Nephron (organoid): ENCODE measurements at regions not wholly inside any gene's neighbourhood (a gene's known extent, or its start where the extent isn't known, plus 50 kb on each side); places are given as distances from the start of the nearest gene placed in this dataset.
A peak's percentile ranks its signal among the peaks of the same experiment; 100 is the strongest.
"Not testable (repeated sequence)": the region's sequence is repeated elsewhere in the genome, so short reads cannot be mapped to it uniquely, and the experiment has no call there.

Experiments used
- H3K27ac Mint-ChIP-seq, 3 experiments: 2 replicates each; pipeline ENCODE4 v1.8.0; 2020; ENCODE audit warnings: mixed read lengths in 3 of 3, mild to moderate bottlenecking in 2 of 3, moderate library complexity in 1 of 3
- H3K27me3 Mint-ChIP-seq: 2 replicates; pipeline ENCODE4 v1.8.0; 2021; ENCODE audit warnings: low read depth, mild to moderate bottlenecking, moderate library complexity, mixed read lengths
- H3K36me3 Mint-ChIP-seq: 2 replicates; pipeline ENCODE4 v1.8.0; 2020; ENCODE audit warnings: low read depth, mixed read lengths
- H3K4me1 Mint-ChIP-seq: 2 replicates; pipeline ENCODE4 v1.8.0; 2020; ENCODE audit warnings: mixed read lengths
- H3K4me3 Mint-ChIP-seq, 3 experiments: 2 replicates each; pipeline ENCODE4 v1.8.0; 2020; ENCODE audit warnings: mild to moderate bottlenecking in 3 of 3, mixed read lengths in 3 of 3, moderate library complexity in 2 of 3
- H3K9me3 Mint-ChIP-seq: 2 replicates; pipeline ENCODE4 v1.8.0; 2020; ENCODE audit warnings: mixed read lengths
- TF ChIP-seq, protein P1 (sequence below), 3 experiments: fragments of 200-600 bp; sonication (generic); IDR thresholded peaks; one replicate each; pipeline ENCODE4 v1.5.0; 2021; ENCODE audit warnings: antibody characterized with exemption in 3 of 3; ENCODE audit not compliant: unreplicated experiment in 3 of 3

DNA sequence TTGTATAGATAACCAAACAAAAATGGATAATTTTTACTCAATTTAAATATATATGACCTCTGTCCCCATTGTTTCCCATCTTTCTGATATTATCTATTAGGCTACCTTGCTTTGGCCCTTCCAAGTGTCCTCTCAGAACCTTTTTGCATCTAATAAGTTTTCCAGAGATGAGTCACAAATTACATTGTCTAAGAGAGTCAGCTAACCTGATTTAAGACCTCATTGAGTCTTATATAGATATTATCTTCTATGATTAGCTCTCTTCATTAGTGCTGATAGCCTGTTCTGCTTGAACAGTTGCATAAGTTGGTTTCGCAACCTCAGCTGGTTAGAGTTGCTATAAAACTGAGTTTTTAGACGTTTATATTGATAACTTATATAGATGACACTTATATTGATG is 623.1 kb downstream of the LRRC70 start:
- Mint-ChIP-seq H3K36me3 (no peaks in the 10 kb centered on the region), H3K27me3 (peaks cover 7% of the 10 kb centered on the region), H3K4me1 (no peaks in the 10 kb centered on the region), H3K4me3 (no peak overlapping the region), H3K9me3 (no peaks in the 10 kb centered on the region), H3K27ac (no peak overlapping the region)
- TF ChIP-seq, protein P1, sequence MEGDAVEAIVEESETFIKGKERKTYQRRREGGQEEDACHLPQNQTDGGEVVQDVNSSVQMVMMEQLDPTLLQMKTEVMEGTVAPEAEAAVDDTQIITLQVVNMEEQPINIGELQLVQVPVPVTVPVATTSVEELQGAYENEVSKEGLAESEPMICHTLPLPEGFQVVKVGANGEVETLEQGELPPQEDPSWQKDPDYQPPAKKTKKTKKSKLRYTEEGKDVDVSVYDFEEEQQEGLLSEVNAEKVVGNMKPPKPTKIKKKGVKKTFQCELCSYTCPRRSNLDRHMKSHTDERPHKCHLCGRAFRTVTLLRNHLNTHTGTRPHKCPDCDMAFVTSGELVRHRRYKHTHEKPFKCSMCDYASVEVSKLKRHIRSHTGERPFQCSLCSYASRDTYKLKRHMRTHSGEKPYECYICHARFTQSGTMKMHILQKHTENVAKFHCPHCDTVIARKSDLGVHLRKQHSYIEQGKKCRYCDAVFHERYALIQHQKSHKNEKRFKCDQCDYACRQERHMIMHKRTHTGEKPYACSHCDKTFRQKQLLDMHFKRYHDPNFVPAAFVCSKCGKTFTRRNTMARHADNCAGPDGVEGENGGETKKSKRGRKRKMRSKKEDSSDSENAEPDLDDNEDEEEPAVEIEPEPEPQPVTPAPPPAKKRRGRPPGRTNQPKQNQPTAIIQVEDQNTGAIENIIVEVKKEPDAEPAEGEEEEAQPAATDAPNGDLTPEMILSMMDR (IDR thresholded peaks at IDR 0.05; ENCODE audit: unreplicated experiment in 3 of 3) = no peak

DNA sequence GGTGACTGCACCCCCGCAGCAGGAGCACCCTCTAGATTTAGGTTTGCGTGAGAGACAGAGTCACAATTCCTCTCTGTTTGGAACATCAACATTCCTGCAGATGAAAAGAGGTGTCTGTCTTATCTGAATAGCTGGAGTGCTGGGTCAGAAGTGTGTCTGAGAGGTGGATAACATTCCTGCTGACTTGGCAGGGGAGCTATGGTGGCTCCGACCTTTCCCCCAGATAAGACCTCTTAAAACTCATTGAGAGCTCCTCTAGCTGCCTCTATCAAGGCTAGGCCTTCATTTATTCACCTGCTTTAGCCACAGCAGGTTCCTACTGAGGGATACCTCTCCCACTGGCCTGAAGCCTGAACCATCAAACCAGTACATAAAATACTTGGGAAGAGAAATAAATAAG is 615.5 kb downstream of the LRRC70 start:
- Mint-ChIP-seq H3K4me1 (no peaks in the 10 kb centered on the region), H3K27ac (no peak overlapping the region), H3K36me3 (no peaks in the 10 kb centered on the region), H3K4me3 (no peak overlapping the region), H3K9me3 (peaks cover 3% of the 10 kb centered on the region), H3K27me3 (no peaks in the 10 kb centered on the region)
- TF ChIP-seq, protein P1 (IDR thresholded peaks at IDR 0.05; ENCODE audit: unreplicated experiment in 3 of 3) = no peak

DNA sequence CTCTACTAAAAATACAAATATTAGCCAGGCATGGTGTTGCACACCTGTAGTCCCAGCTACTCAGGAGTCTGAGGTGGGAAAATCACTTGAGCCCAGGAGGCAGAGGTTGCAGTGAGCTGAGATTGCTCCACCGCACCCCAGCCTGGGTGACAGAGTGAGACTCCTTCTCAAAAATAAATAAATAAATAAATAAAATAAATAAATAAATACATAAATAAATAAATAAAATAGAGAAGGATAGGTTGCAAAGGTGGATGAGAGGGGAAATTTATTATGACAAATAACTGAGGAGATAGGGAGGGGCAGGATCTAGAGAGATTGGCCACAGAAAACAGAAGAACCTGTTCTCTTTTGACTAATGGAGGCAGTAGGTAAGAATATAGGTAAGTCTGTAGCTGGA is 601.6 kb downstream of the LRRC70 start:
- H3K4me3 Mint-ChIP-seq, H3K9me3 Mint-ChIP-seq, H3K4me1 Mint-ChIP-seq, H3K36me3 Mint-ChIP-seq, H3K27me3 Mint-ChIP-seq, H3K27ac Mint-ChIP-seq: not testable (repeated sequence)

DNA sequence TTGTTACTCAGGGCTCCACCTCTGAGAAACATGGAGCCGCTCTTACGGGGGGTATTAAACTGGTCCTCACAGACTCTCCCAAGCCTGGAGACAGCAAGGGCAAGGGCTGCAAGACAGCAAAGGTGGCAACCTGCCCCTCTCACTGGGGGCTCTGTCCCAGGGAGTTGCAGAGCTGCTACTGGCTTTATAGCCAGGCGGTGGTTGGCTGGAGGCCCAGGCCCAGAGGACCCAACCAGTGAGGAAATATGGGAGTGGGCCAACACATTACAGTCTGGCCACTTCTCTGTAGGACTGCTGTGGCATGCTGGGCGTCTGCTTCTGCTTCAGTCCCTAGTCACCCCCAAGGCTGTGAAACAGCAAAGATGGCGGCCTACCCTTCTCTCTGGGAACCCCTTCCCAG is 597.2 kb downstream of the LRRC70 start:
- TF ChIP-seq, protein P1 (IDR thresholded peaks at IDR 0.05; ENCODE audit: unreplicated experiment in 3 of 3) = no peak
- Mint-ChIP-seq H3K27me3 (no peaks in the 10 kb centered on the region), H3K9me3 (no peaks in the 10 kb centered on the region)

DNA sequence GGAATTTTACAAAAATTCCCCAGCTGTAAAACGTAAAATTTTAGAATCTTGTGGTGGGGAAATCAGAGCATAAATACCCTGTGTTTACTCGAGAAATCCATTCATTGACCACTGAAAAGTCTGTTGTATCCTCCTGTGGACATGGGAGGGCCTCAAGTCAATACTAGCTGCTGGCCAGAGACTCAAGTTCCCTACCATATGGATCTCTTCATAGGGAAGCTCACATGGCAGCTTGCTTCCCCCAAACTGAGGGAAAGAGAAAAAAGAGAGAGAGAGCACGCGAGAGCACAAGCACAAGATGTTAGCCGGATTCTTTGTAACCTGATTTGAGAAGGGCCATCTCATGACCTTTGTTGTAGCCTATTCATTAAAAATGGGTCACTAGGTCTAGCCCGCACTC is 591.9 kb downstream of the LRRC70 start:
- Mint-ChIP-seq H3K36me3 (no peaks in the 10 kb centered on the region), H3K27me3 (no peaks in the 10 kb centered on the region), H3K4me1 (no peaks in the 10 kb centered on the region), H3K9me3 (no peaks in the 10 kb centered on the region), H3K27ac (peak overlapping the region in 1 of 3 experiments; percentile 20), H3K4me3 (no peak overlapping the region)
- TF ChIP-seq, protein P1 (IDR thresholded peaks at IDR 0.05; ENCODE audit: unreplicated experiment in 3 of 3) = no peak

More for the DNA sequence above, 597.2 kb downstream of the LRRC70 start:
- Mint-ChIP-seq H3K36me3 (no peaks in the 10 kb centered on the region), H3K4me1 (no peaks in the 10 kb centered on the region), H3K4me3 (no peak overlapping the region), H3K27ac (no peak overlapping the region)

DNA sequence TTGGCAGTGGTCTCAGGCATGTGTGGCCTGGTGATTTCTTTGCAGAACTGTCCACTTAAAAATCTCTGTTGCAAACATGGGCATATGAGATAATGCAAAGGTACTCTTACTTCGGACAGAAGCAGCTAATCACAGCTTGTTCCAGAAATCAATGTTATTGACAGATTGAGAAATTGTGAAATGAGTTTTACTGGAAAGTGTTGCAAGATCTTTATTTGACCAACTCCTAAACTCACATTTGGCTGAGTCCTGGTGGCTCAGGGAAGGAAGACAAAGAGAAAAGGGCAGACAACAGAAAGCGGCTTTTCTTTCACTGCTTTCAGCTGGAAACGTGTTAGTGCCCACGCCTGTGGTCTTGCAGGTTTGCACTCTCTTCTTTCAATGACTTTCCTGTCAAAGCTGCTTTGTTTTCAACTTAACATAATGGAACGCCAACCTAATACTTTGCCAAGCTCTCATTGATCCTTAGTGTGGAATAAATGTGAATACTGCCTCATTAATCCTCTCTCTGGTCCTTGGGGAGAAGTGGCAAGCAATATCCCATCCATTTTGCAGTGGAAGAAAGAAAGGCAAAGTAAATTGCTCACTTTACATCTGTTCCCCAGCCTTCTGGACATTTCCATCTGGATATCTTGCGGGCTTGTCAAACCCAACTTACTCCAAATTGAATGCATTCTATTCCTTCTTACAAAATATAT is 586.4 kb downstream of the LRRC70 start:
- no peaks in the 10 kb centered on the region for H3K27me3 Mint-ChIP-seq
- no peak overlapping the region for H3K4me3 Mint-ChIP-seq
- no peaks in the 10 kb centered on the region for H3K4me1 Mint-ChIP-seq
- H3K36me3 Mint-ChIP-seq = no peaks in the 10 kb centered on the region
- H3K27ac Mint-ChIP-seq = no peak overlapping the region
- TF ChIP-seq, protein P1 (IDR thresholded peaks at IDR 0.05; ENCODE audit: unreplicated experiment in 3 of 3) = no peak
- H3K9me3 Mint-ChIP-seq = no peaks in the 10 kb centered on the region
